ENCODE measurements at regions not wholly inside any gene's neighbourhood (a gene's known extent, or its start where the extent isn't known, plus 50 kb on each side); places are given as distances from the start of the nearest gene placed in this dataset.

- H3K9me3 ChIP-seq: peaks cover 6% of the 10 kb centered on the region
- no peaks in the 10 kb centered on the region for H3K36me3 ChIP-seq (ENCODE audit: insufficient read depth in 1 of 2, low read depth in 1 of 2)
- WGBS, 3 donors: 77 to 80% (median 78%) methylated on average over 7 to 10 of the region's 10 CpGs
- intact Hi-C loops (cut with DNase I): no loop called here
- no peak overlapping the region for H3K27ac ChIP-seq
- no peak for TF ChIP-seq CTCF (IDR thresholded peaks at IDR 0.05)
- H3K4me1 ChIP-seq: no peaks in the 10 kb centered on the region
- no peak for ATAC-seq
- no peak overlapping the region for H3K4me3 ChIP-seq
- no peak for DNase-seq
- H3K27me3 ChIP-seq (ENCODE audit: insufficient read depth in 3 of 3, low read length in 2 of 3): no peaks in the 10 kb centered on the region
These were observed 956.7 kb downstream of the GLUD2 start for GRCh38 chrX:122004127-122004526.

GRCh38 chrX:122026665-122027064 lies 979.3 kb downstream of the GLUD2 start:
- Histone ChIP-seq H3K27ac (no peak overlapping the region), H3K4me1 (no peaks in the 10 kb centered on the region), H3K27me3 (ENCODE audit: insufficient read depth in 3 of 3, low read length in 2 of 3) (no peaks in the 10 kb centered on the region), H3K9me3 (no peaks in the 10 kb centered on the region), H3K4me3 (no peak overlapping the region), H3K36me3 (ENCODE audit: insufficient read depth in 1 of 2, low read depth in 1 of 2) (no peaks in the 10 kb centered on the region)
- ATAC-seq (no peak), DNase-seq (no peak)
- intact Hi-C loops (cut with DNase I): no loop called here
- WGBS, 3 donors: 65 to 92% (median 85%) methylated on average over 1 of the region's 1 CpG
- no peak for TF ChIP-seq CTCF (IDR thresholded peaks at IDR 0.05)

- H3K4me3 ChIP-seq: no peak overlapping the region
- TF ChIP-seq CTCF (IDR thresholded peaks at IDR 0.05): no peak
- H3K9me3 ChIP-seq: peaks cover 3% of the 10 kb centered on the region
- ATAC-seq (no peak), DNase-seq (no peak)
- no peaks in the 10 kb centered on the region for H3K4me1 ChIP-seq
- no peaks in the 10 kb centered on the region for H3K27me3 ChIP-seq (ENCODE audit: insufficient read depth in 3 of 3, low read length in 2 of 3)
- intact Hi-C loops (cut with DNase I): no loop called here
- no peak overlapping the region for H3K27ac ChIP-seq
- WGBS, 3 donors: 63 to 84% (median 72%) methylated on average over 1 of the region's 1 CpG
- H3K36me3 ChIP-seq (ENCODE audit: insufficient read depth in 1 of 2, low read depth in 1 of 2): no peaks in the 10 kb centered on the region
These were observed 998.8 kb downstream of the GLUD2 start for GRCh38 chrX:122046226-122046625.

GRCh38 chrX:122046815-122047214 lies 999.4 kb downstream of the GLUD2 start:
- Histone ChIP-seq H3K27ac (no peak overlapping the region), H3K27me3 (ENCODE audit: insufficient read depth in 3 of 3, low read length in 2 of 3) (no peaks in the 10 kb centered on the region), H3K36me3 (ENCODE audit: insufficient read depth in 1 of 2, low read depth in 1 of 2) (no peaks in the 10 kb centered on the region), H3K4me3 (no peak overlapping the region), H3K4me1 (no peaks in the 10 kb centered on the region), H3K9me3 (peaks cover 3% of the 10 kb centered on the region)
- WGBS, 3 donors: 62 to 71% (median 68%) methylated on average over 5 of the region's 5 CpGs
- DNase-seq (no peak), ATAC-seq (no peak)
- intact Hi-C loops (cut with DNase I): no loop called here
- no peak for TF ChIP-seq CTCF (IDR thresholded peaks at IDR 0.05)

GRCh38 chrX:122047261-122047660 lies 999.9 kb downstream of the GLUD2 start:
- no peaks in the 10 kb centered on the region for H3K27me3 ChIP-seq (ENCODE audit: insufficient read depth in 3 of 3, low read length in 2 of 3)
- ATAC-seq (no peak), DNase-seq (no peak)
- intact Hi-C loops (cut with DNase I): no loop called here
- H3K4me3 ChIP-seq: no peak overlapping the region
- H3K9me3 ChIP-seq: peaks cover 3% of the 10 kb centered on the region
- no peak for TF ChIP-seq CTCF (IDR thresholded peaks at IDR 0.05)
- no peaks in the 10 kb centered on the region for H3K4me1 ChIP-seq
- H3K36me3 ChIP-seq (ENCODE audit: insufficient read depth in 1 of 2, low read depth in 1 of 2): no peaks in the 10 kb centered on the region
- 39 to 80% (median 54%) methylated on average over 1 to 2 of the region's 2 CpGs for WGBS, 3 donors
- no peak overlapping the region for H3K27ac ChIP-seq
